BE2C (cell line): ENCODE measurements at regions not wholly inside any gene's neighbourhood (a gene's known extent, or its start where the extent isn't known, plus 50 kb on each side); places are given as distances from the start of the nearest gene placed in this dataset.
"Not testable (repeated sequence)": the region's sequence is repeated elsewhere in the genome, so short reads cannot be mapped to it uniquely, and the experiment has no call there.

Experiments used
- DNase-seq: peaks from one replicate; pipeline ENCODE4 v3.0.0-alpha.2; 2020
- H3K27me3 ChIP-seq: fragments of 250-450 bp; sonication (Bioruptor Pico); 2 replicates; pipeline ENCODE4 v1.5.1; 2020; ENCODE audit warnings: mild to moderate bottlenecking
- H3K36me3 ChIP-seq: fragments of 250-450 bp; sonication (Bioruptor Pico); 2 replicates; pipeline ENCODE4 v1.5.1; 2020; ENCODE audit warnings: mild to moderate bottlenecking
- H3K4me1 ChIP-seq: fragments of 250-450 bp; sonication (Bioruptor Pico); 2 replicates; pipeline ENCODE4 v1.5.1; 2020
- H3K4me3 ChIP-seq: 2 replicates; pipeline ENCODE4 v1.5.1; 2011; ENCODE audit warnings: low read depth, low read length
- H3K9me3 ChIP-seq: fragments of 250-450 bp; sonication (Bioruptor Pico); 2 replicates; pipeline ENCODE4 v1.5.1; 2020

DNA sequence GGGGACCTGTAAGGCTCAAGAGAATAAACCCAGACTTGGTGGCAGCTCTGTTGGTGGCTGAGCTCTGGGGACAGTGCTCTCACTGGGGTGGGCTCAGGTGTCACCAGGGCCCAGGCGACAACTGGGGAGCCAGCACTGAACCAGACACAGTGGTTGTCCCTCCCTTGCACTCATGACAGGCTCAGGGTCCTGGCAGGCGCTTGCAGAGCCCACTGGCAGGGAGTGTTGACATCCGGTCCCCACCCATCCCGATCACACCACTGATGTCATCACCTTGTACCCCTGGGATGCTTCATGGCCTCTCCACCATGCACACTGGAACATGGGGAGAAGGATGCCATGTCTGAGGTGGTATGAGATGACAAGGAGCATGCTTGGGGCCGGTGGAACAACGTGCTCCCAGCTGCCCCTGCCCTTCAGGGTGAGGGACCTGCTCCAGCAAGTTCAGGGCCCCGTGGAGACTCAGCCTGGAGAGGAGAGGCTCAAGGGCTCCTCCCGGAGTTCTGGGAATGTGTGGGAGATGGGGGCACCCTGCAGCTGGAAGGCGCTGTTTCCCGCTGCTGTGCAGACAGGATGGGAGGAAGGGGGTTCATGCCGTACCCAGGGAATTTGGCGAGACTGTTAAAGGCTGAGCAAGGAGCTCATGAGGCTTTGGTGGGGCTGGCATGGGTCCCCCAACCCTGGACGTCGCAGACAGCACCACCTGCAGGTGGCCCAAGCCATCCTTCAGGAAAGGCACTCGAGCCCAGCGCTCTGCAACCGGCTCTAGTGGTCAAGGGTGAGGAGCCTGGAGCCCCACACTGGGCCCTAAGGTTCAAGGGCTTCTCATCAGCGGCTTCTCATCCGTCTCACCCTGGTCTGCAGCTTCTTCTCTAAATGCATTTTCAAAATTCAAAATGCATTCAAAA lies 141.1 kb upstream of the ZNF469 start:
- not testable (repeated sequence) for H3K4me1 ChIP-seq, H3K9me3 ChIP-seq

DNA sequence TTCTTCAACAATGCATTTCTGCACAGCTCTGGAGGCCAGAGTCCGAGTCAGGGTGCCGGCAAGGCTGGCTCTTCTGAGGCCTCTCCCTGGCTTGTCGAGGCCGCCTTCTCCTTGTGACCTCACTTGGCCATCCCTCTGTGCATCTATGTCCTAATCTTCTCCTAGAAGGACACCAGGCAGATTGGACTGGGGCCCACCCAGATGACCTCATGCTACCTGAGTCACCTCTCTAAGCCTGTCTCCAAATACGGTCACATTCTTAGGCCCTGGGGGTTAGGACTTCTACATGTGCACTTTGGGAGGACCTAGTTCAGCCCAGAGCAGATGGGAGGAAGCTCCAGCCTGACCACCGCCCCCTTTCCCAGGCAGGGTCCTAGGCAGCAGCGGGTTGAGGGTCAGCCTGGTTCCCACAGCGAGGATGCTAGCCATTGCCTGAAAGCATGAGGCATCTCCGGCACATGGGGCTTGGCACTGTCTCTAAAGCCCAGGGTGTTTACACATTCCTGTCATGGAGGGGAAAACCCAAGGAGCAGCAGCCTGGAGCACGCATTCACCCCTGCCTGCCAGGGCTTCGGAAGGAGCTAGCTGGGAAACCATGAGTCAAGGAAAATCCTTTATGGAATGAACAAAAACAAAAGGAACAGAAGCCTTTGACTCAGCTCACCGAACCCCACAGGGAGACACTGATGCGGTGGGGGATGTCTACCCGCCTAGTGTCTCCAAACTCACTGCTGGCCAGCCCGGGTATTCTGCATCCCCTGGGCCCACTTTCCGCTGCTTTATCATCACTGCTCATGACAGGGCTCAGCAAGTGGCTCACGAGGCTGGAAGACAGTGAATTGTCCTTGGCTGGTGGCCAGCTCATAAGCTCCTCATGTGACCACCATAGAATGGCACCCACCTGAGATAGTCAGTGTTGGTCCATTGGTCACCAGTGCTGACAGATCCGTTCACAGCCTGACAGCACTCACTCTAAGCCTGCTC lies 140.2 kb upstream of the ZNF469 start:
- H3K4me3 ChIP-seq, DNase-seq, H3K4me1 ChIP-seq: not testable (repeated sequence)

More for the DNA sequence above, 141.1 kb upstream of the ZNF469 start:
- not testable (repeated sequence) for H3K4me3 ChIP-seq, H3K27me3 ChIP-seq, H3K36me3 ChIP-seq, DNase-seq

DNA sequence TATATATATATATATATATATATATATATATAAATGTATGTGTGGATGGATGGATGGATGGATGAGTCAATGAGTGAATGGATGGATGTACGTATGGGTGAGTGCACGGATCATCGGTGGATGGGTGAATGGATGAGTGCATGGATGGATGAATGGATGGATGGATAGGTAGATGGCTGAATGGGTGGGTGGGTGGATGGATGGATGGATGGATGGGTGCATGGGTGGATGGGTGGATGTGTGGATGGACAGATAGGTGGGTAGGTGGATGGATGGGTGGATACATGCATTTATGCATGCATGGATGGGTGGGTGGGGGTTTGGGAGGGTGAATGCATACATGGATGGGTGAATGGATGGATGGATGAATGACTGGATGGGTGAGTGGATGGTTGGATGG lies 138.8 kb upstream of the ZNF469 start:
- H3K27me3 ChIP-seq, DNase-seq: not testable (repeated sequence)

More for the DNA sequence above, 140.2 kb upstream of the ZNF469 start:
- not testable (repeated sequence) for H3K36me3 ChIP-seq, H3K9me3 ChIP-seq, H3K27me3 ChIP-seq

DNA sequence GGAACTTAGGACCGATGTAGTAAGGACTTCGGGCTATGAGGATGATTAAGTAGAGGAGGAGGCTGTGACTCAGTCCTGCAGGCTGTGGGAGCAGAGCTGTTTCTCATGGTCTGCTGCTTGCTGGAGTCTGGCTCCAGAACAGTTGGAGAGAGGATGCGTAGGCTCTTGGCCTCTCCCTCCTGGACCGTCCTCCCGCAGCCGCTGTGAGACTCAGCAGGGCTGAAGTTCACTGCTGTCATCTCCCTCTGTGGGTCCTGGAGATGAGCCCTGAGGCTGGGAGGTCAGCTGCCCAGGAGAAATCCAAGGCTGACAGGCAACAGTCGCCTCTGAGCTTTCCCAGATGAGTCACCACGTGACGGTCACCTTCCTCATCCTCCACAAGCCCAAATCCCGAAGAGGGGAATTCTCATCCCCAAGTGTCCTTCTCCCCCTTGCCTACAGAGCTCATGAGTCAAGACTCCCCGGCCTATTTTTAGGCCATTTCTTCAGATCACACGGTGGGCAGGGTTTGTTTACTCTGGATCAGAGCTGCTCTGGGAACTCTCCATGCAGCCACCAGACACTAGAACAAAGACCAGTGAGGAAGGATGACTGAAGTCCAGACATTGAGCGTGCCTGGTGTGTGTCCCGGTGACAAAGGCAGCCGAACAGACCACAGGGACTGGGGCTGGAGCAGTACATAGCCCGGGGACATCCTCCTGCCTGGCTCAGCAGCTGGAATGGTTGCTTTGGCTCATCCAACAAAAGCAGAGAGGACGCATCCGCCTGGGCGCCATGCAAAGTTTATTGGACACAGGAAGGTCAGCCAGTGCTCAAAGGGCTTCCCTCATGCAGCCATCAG lies 137.3 kb upstream of the ZNF469 start:
- H3K36me3 ChIP-seq, H3K4me3 ChIP-seq, H3K4me1 ChIP-seq, H3K27me3 ChIP-seq, H3K9me3 ChIP-seq: not testable (repeated sequence)
- peak; percentile 72 for DNase-seq

More for the DNA sequence above, 138.8 kb upstream of the ZNF469 start:
- H3K4me1 ChIP-seq, H3K9me3 ChIP-seq, H3K36me3 ChIP-seq, H3K4me3 ChIP-seq: not testable (repeated sequence)

DNA sequence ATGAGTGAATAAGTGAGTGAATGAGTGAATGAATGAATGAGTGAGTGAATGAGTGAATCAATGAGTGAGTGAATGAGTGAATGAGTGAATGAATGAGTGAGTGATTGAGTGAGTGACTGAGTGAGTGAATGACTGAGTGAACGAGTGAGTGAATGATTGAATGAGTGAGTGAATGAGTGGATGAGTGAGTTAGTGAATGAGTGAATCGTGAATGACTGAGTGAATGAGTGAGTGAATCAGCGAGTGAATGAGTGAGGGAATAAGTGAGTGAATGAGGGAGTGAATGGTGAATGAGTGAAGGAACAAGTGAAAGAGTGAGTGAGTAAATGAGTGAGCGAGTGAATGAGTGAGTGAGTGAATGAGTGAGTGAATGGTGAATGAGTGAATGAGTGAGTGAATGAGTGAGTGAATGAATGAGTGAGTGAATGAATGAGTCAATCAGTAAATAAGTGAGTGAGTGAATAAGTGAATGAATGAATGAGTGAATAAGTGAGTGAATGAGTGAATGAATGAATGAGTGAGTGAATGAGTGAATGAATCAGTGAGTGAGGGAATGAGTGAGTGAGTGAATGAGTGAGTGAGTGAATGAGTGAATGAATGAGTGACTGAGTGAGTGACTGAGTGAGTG lies 135.7 kb upstream of the ZNF469 start:
- not testable (repeated sequence) for DNase-seq, H3K36me3 ChIP-seq, H3K4me3 ChIP-seq, H3K9me3 ChIP-seq, H3K4me1 ChIP-seq, H3K27me3 ChIP-seq

DNA sequence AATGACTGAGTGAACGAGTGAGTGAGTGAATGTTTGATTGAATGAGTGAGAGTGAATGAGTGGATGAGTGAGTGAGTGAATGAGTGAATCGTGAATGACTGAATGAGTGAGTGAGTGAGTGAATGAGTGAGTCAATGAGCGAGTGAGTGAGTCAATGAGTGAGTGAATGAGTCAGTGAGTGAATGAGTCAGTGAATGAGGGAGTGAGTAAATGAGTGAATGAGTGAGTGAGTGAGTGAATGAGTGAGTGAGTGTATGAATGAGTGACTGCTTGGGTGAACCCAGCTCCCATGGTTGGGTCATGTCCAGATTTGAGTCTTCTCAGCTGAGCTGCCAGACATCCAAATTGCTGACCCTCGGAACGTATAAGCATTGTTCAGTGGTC lies 135.2 kb upstream of the ZNF469 start:
- not testable (repeated sequence) for H3K4me3 ChIP-seq, H3K27me3 ChIP-seq, H3K36me3 ChIP-seq, DNase-seq, H3K4me1 ChIP-seq, H3K9me3 ChIP-seq

DNA sequence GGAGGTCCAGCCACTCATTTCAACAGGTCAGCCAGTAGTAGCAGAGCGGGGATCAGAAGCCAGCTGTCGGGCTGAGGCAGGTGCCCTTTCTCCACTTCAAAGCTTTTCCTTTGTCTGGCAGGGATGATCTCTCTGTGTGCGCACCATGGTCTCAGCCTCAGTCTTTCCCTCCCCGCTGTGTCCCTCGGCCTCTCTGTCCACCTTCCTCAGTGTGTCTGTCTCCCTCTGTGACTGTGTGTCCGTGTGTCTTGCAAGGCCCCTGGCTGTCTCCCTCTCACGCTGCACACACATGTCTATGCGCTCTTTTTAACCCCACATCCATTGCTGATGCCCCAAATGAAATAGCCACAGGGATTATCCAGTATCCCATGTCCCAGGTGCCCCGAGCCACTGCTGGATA lies 134.0 kb upstream of the ZNF469 start:
- H3K4me3 ChIP-seq, H3K9me3 ChIP-seq, H3K4me1 ChIP-seq, H3K27me3 ChIP-seq, DNase-seq, H3K36me3 ChIP-seq: not testable (repeated sequence)

DNA sequence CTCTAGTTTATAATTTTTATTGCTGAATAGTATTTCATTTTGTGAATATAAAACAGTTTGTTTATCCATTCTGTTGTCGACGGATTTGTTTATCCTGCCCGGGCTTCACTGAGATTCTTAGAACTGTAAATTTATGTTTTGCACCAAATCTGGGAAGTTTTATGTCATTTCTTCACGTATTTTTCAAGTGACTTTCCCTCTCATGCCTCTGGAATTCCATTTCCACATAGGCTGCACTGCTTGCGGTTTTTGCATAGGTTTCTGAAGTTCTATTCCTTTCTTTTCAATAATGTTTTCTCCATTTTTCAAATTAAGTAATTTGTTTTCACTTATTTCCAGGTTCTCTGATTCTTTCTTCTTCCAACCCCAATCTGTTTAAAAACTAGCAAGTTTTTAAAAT lies 132.4 kb upstream of the ZNF469 start:
- H3K4me1 ChIP-seq, H3K9me3 ChIP-seq, H3K27me3 ChIP-seq, DNase-seq, H3K4me3 ChIP-seq, H3K36me3 ChIP-seq: not testable (repeated sequence)

DNA sequence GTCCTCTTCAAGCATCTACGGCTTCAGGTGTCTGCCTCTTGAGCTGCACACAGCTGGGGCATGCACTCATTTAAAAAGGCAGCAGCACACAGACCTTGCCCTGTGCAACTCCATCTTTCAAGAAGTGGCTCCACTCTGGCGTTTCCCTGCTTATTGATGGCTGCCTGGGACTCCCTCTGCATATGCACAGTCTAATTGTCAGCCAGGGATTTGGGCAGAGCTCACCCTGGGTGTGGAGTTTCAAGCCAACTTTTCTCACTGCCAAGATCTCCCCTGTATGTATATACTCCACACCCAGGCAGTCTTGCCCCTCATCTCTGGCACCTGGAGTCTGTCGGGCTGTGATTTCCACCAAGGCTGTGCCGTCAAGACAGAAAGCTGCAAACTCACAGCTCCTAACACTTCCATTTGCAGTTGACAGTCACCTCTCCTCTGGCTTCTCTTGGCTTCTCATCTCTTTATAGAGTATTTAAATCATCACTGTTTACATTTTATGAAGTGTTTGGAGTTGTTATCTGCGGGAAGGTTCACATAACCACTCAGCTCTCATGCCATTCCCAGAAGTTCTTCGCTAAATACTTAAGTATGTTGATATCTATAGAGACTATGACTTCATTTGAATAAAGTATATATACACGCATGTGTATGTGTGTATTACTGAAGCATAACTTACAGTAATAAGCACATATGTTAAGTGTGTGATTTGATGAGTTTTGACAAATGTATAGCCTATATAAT lies 130.5 kb upstream of the ZNF469 start:
- not testable (repeated sequence) for H3K4me1 ChIP-seq, H3K9me3 ChIP-seq, DNase-seq

DNA sequence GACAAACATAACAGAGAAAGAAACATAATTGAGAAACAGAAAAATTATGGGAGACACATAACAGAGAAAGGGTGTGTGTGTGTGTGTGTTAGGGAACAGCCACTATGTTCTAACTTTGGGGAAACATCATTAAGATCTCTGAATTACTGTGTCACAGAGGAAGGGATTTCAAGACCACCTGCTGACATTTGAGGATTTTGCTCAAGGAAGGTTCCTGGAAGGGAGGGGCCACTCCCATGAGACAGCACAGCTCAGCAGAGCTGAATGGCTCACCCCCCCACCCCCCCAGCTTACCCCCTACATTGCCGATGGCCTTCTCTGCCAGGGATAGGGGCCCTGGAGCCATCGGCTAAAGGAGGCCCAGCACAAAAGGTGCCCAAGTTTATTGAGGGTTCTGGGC lies 124.6 kb upstream of the ZNF469 start:
- not testable (repeated sequence) for H3K36me3 ChIP-seq, H3K27me3 ChIP-seq, DNase-seq, H3K4me3 ChIP-seq, H3K9me3 ChIP-seq, H3K4me1 ChIP-seq

More for the DNA sequence above, 130.5 kb upstream of the ZNF469 start:
- H3K27me3 ChIP-seq, H3K36me3 ChIP-seq, H3K4me3 ChIP-seq: not testable (repeated sequence)

DNA sequence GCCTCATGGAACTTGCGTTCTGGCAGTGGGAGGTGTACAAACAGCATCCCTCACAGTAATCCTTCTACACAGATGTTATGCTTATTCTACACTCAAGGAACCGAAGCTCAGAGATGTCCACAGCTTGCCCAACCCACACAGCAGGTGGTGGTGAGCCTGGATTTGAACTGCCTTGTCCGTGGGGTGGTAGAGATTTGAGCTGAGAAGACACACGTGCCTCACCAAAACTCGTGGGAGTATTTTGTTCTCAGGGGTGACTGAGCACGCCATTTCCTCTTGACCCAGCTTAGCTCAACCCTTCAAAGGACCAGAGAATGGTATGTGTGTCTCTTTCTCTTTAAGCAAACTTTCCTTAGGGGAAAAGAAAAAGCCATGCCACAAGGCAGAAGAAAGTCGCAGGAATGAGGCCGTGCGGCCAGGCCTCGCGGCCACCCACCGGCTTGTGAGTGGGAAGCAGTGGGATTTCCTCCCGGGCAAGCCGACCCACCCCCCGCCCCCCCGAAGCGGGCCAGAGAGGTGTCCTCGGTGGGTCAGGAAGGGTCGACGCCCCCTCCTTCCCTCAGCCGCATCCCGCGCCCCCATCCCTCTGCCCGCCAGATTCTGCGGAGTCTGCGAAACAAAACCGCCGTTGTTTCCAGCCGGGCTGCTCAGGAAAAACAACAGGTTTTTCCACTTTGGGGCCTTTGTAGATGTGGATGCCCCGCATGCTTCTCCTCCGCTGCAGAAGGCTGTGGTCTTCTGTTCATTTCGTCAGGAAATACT lies 123.8 kb upstream of the ZNF469 start:
- H3K36me3 ChIP-seq, H3K4me3 ChIP-seq, H3K27me3 ChIP-seq, DNase-seq, H3K4me1 ChIP-seq, H3K9me3 ChIP-seq: not testable (repeated sequence)

DNA sequence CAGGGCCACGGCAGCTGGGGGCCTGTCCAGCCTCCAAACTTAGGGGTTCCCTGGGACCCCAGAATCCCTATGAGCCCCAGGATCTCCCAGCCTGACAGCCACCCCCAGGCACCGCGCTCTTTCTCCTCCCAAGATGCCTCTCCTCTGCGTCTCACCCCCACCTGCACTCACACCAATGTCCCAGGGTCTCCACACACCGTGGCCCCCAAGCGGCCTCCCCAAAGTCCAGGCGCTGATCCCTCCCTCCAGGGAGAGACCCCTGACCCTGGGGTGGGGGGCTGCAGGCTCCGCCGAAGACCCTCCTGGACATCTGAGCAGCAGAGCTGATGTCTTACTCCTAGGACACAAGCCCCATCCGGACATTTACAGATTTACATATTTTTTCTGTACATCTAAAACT lies 123.2 kb upstream of the ZNF469 start:
- not testable (repeated sequence) for H3K4me3 ChIP-seq, H3K4me1 ChIP-seq, DNase-seq, H3K9me3 ChIP-seq, H3K27me3 ChIP-seq, H3K36me3 ChIP-seq

DNA sequence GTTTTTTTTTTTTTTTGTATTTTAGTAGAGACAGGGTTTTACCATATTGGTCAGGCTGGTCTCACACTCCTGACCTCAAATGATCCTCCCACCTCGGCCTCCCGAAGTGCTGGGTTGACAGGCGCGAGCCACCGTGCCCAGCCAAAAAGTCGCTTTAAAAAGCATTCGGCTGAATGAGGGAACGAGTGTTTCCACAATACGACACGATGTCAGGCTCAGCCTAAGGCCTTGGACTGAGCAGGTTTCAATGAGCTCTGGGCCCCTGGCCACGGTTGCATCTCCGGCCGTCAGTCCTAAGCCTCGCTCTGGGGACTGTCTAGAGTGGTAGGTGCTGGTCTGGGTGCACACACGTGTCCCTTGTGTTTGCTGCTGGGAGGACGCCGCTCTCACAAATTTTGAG lies 122.6 kb upstream of the ZNF469 start:
- H3K4me1 ChIP-seq, H3K36me3 ChIP-seq, H3K27me3 ChIP-seq, H3K4me3 ChIP-seq, H3K9me3 ChIP-seq, DNase-seq: not testable (repeated sequence)
